GM12878 (cell line): ENCODE measurements at regions not wholly inside any gene's neighbourhood (a gene's known extent, or its start where the extent isn't known, plus 50 kb on each side); places are given as distances from the start of the nearest gene placed in this dataset.

ENCODE experiments used
- ATAC-seq: fragments of 200-7000 bp; cut with Tn5 transposase; 3 replicates; pipeline ENCODE4 v1.9.1; 2020; ENCODE audit warnings: mild to moderate bottlenecking, moderate library complexity
- BruUV-seq: library from RNA; stranded (reverse); fragments of 400-500 nt; replicated peaks from 2 replicates; lab custom pipeline; 2021; lab: Mats Ljungman, UMichigan
- CTCF ChIA-PET: fragments of 300-600 bp; sonication (Branson Sonifier 250); formaldehyde crosslinking; extraction: SDS; loops from one replicate; lab custom pipeline; 2021; ENCODE audit warnings: inconsistent platforms; lab: Yijun Ruan, JAX
- POLR2A ChIA-PET: fragments of 350-600 bp; formaldehyde crosslinking; extraction: SDS; loops from one replicate; lab custom pipeline; 2021; ENCODE audit warnings: inconsistent platforms; lab: Charles Lee
- RAD21 ChIA-PET: fragments of 300-600 bp; sonication (Branson Sonifier 250); formaldehyde crosslinking; loops from one replicate; lab custom pipeline; 2023; ENCODE audit warnings: antibody characterized with exemption; ENCODE audit not compliant: unreplicated experiment; lab: Charles Lee
- SMC1A ChIA-PET: fragments of 300-600 bp; sonication (Branson Sonifier 250); formaldehyde crosslinking; loops from one replicate; lab custom pipeline; 2023; ENCODE audit not compliant: unreplicated experiment, uncharacterized antibody; lab: Charles Lee
- DNase-seq: peaks from one replicate; pipeline ENCODE4 v3.0.0-alpha.2; 2011; ENCODE audit warnings: low read depth, low spot score
- FAIRE-seq: peaks from 3 replicates; lab custom pipeline; 2011; peaks lifted over from hg19 to GRCh38; lab: Jason Lieb, UNC
- H2AFZ ChIP-seq: 2 replicates; pipeline ENCODE4 v1.6.0; 2011; ENCODE audit warnings: low read depth, low read length, control low read depth; ENCODE audit not compliant: control insufficient read depth
- H3K27ac ChIP-seq: 2 replicates; pipeline ENCODE4 v1.5.1; 2011; ENCODE audit warnings: control low read depth; ENCODE audit not compliant: control insufficient read depth, insufficient read depth
- H3K27me3 ChIP-seq, 2 experiments: replicated peaks in 1 of 2; 2 replicates each; pipeline versions ENCODE4 v1.6.0 to v1.6.1; 2011; ENCODE audit warnings: low read length in 1 of 2; ENCODE audit not compliant: control insufficient read depth in 2 of 2, insufficient read depth in 2 of 2
- H3K36me3 ChIP-seq, 2 experiments: 2 replicates each; pipeline ENCODE4 v1.5.1; 2011; ENCODE audit warnings: low read length in 1 of 2; ENCODE audit not compliant: control insufficient read depth in 2 of 2, insufficient read depth in 2 of 2
- H3K4me1 ChIP-seq: 2 replicates; pipeline ENCODE4 v1.6.1; 2011; ENCODE audit warnings: mild to moderate bottlenecking, low read length, moderate library complexity, mixed read lengths; ENCODE audit not compliant: control insufficient read depth, insufficient read depth
- H3K4me2 ChIP-seq: 2 replicates; pipeline ENCODE4 v1.6.0; 2011; ENCODE audit warnings: control low read depth; ENCODE audit not compliant: control insufficient read depth, insufficient read depth
- H3K4me3 ChIP-seq: fragments of 200-600 bp; sonication (generic); 2 replicates; pipeline ENCODE4 v1.5.1; 2016
- H3K79me2 ChIP-seq: 2 replicates; pipeline ENCODE4 v1.6.0; 2011; ENCODE audit warnings: low read length; ENCODE audit not compliant: control insufficient read depth, insufficient read depth
- H3K9ac ChIP-seq: 2 replicates; pipeline ENCODE4 v1.8.0; 2011; ENCODE audit warnings: low read length, control low read depth, mixed read lengths; ENCODE audit not compliant: control insufficient read depth, insufficient read depth
- H3K9me3 ChIP-seq: replicated peaks from 3 replicates; pipeline ENCODE4 v1.5.1; 2011; ENCODE audit warnings: mild to moderate bottlenecking, low read length; ENCODE audit not compliant: control insufficient read depth, insufficient read depth
- H4K20me1 ChIP-seq: 2 replicates; pipeline ENCODE4 v1.6.0; 2011; ENCODE audit not compliant: control insufficient read depth, insufficient read depth
- DPF2 ChIP-seq: fragments of 450-650 bp; IDR thresholded peaks from 2 replicates; pipeline ENCODE4 v1.6.1; 2017; ENCODE audit warnings: mild to moderate bottlenecking
- MEF2A ChIP-seq: IDR thresholded peaks from 2 replicates; pipeline ENCODE4 v1.6.1; 2011; ENCODE audit warnings: low read depth, mild to moderate bottlenecking, low read length, moderate library complexity; ENCODE audit not compliant: insufficient read depth
- RAD21 ChIP-seq: IDR thresholded peaks from 2 replicates; pipeline ENCODE4 v1.6.1; 2011; ENCODE audit warnings: mild to moderate bottlenecking, low read depth, low read length, moderate library complexity; ENCODE audit not compliant: insufficient read depth
- WGBS: methylation state at CpG from one replicate; pipeline ENCODE4 v1.1.6; 2016; ENCODE audit warnings: low lambda C conversion rate; ENCODE audit not compliant: insufficient replicate concordance, insufficient coverage; ENCODE audit errors: missing lambda C conversion rate; 5-methylcytosine and 5-hydroxymethylcytosine counted together
- in situ Hi-C: fragments of 300-500 bp; cut with MboI; formaldehyde crosslinking; loops from 9 replicates; pipeline ENCODE4 v1.14.3; 2018; ENCODE audit warnings: mixed read lengths
- intact Hi-C: fragments of 100-400 bp; cut with micrococcal nuclease; formaldehyde crosslinking; loops from one replicate; pipeline ENCODE4 v1.14.2; 2022; ENCODE audit not compliant: unreplicated experiment
- TF ChIP-seq, protein P1 (sequence below), 3 experiments: IDR thresholded peaks in 2 of 3; conservative IDR thresholded peaks in 1 of 3; 2 replicates each; pipeline ENCODE4 v1.5.1; 2011; ENCODE audit warnings: low read depth in 3 of 3, low read length in 3 of 3, mild to moderate bottlenecking in 3 of 3, control low read depth in 2 of 3, moderate library complexity in 2 of 3, inconsistent platforms in 1 of 3, mixed read lengths in 1 of 3; ENCODE audit not compliant: control insufficient read depth in 2 of 3, insufficient read depth in 1 of 3; ENCODE audit errors: extremely low read depth in 1 of 3

DNA sequence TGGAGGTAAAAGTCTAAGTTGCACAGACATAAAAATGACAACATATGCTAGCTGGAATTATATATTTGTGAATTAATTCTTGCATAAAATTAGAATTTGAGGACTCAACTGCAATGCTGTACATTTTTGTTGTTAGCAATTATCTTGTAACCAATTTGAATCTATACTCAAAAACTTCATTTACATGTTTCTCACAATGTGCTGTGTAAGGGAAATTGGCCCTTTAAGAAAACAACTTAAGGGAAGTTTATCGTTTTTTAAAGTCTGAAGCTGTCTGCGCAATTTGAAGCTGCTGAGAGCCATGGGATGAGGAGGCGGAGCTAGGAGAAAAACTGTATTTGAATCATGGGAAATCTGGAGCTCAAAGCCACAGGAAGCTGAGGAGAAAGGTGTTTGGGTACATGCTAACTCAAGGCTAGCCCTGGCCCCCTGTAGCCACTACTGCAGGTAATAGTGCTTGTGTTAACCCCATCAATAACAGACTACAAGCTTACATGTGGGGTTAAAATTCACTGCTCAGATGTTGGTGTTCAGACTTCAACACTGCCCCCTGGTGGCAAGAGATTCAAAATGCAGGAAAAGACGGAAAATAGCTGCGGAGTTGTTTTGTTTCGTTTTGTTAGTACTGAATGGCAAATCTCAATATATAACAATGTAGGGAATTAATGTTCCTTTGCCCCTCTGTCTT lies 126.1 kb downstream of the BRD1 start:
- POLR2A ChIA-PET, result no interaction called here
- H3K4me3 ChIP-seq, result no peak overlapping the region

More for the DNA sequence above, 126.1 kb downstream of the BRD1 start:
- Histone ChIP-seq H3K27me3 (no peaks in the 10 kb centered on the region; a peak in 1 of 4 replicates), H3K79me2 (no peaks in the 10 kb centered on the region), H4K20me1 (no peaks in the 10 kb centered on the region), H3K27ac (no peak overlapping the region), H3K9me3 (no peaks in the 10 kb centered on the region; the same call in 2 of the 3 replicates), H3K36me3 (no peaks in the 10 kb centered on the region), H3K4me2 (no peak overlapping the region), H3K4me1 (no peaks in the 10 kb centered on the region), H3K9ac (no peak overlapping the region), H2AFZ (no peak overlapping the region)
- intact Hi-C loops, result no loop called here
- no TSS peak for BruUV-seq
- ATAC-seq (no peak), DNase-seq (no peak), FAIRE-seq (peak; percentile 18)
- SMC1A ChIA-PET, result no interaction called here
- RAD21 ChIA-PET, result no interaction called here
- no peak for TF ChIP-seq MEF2A
- 0 out of 2 replicates have a peak, but pooled peaks have one; percentile 8 for TF ChIP-seq RAD21
- TF ChIP-seq, protein P1, sequence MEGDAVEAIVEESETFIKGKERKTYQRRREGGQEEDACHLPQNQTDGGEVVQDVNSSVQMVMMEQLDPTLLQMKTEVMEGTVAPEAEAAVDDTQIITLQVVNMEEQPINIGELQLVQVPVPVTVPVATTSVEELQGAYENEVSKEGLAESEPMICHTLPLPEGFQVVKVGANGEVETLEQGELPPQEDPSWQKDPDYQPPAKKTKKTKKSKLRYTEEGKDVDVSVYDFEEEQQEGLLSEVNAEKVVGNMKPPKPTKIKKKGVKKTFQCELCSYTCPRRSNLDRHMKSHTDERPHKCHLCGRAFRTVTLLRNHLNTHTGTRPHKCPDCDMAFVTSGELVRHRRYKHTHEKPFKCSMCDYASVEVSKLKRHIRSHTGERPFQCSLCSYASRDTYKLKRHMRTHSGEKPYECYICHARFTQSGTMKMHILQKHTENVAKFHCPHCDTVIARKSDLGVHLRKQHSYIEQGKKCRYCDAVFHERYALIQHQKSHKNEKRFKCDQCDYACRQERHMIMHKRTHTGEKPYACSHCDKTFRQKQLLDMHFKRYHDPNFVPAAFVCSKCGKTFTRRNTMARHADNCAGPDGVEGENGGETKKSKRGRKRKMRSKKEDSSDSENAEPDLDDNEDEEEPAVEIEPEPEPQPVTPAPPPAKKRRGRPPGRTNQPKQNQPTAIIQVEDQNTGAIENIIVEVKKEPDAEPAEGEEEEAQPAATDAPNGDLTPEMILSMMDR (IDR thresholded peaks at IDR 0.05 in 2 of 3, conservative IDR thresholded peaks at IDR 0.05 in 1 of 3; ENCODE audit: control insufficient read depth in 2 of 3, extremely low read depth in 1 of 3, insufficient read depth in 1 of 3, low read depth in 3 of 3, low read length in 3 of 3), result peak; percentile 2 to 45 (median 36); a peak in 3 of 6 replicates
- TF ChIP-seq DPF2, result no peak
- in situ Hi-C loops, result no loop called here
- CTCF ChIA-PET, result interaction anchor here (0.7 kb wide), 1 partner anchor 1765 kb away, joined by 3 read pairs; no protein-coding TSS in a partner anchor
- WGBS, result 39% methylated on average over 6 of the region's 6 CpGs
